ENCODE measurements at regions not wholly inside any gene's neighbourhood (a gene's known extent, or its start where the extent isn't known, plus 50 kb on each side); places are given as distances from the start of the nearest gene placed in this dataset.

DNA sequence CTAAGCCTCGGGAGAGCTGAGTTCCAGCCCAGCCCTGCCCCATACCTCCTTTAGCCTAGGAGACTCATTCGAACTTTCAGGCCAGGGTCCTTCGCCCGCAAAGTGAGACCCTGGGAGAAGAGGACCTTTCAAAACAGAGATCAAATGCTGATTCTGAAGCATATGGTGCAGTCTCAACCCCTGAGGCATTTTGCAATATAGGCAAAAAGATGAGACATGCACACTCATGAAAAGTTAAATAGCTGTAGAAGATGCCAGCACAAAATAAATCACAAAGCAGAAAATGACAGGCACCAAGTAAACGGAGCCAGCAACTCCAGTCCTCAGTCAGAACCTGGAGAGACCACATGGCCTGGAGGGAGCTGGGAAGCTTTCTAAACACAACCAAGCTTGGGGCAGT lies 542.7 kb upstream of the RAB6C start:
- POLR2A ChIA-PET: no interaction called here
- Histone ChIP-seq H3K79me2 (ENCODE audit: control insufficient read depth, insufficient read depth, low read length) (no peaks in the 10 kb centered on the region), H2AFZ (ENCODE audit: low read depth, low read length) (no peak overlapping the region), H3K27ac (ENCODE audit: insufficient read depth, low read depth, low read length) (no peak overlapping the region), H3K36me3 (ENCODE audit: control insufficient read depth in 2 of 2, extremely low read depth in 1 of 2, insufficient read depth in 2 of 2, low read length in 2 of 2) (no peaks in the 10 kb centered on the region), H3K4me3 (replicated peaks in 1 of 3; ENCODE audit: insufficient read depth in 1 of 3, low read depth in 1 of 3, low read length in 3 of 3) (no peak overlapping the region), H3K27me3 (ENCODE audit: control insufficient read depth in 2 of 2, insufficient read depth in 2 of 2, low read length in 2 of 2) (no peaks in the 10 kb centered on the region), H3K9me1 (replicated peaks; ENCODE audit: control insufficient read depth, extremely low read depth, insufficient read depth, low read length) (no peaks in the 10 kb centered on the region), H3K4me2 (ENCODE audit: insufficient read depth, low read length) (no peak overlapping the region), H3K4me1 (ENCODE audit: control insufficient read depth, extremely low read depth, insufficient read depth, low read length) (no peaks in the 10 kb centered on the region), H3K9ac (replicated peaks; ENCODE audit: extremely low read depth, insufficient read depth, low read length) (no peak overlapping the region), H4K20me1 (replicated peaks; ENCODE audit: control insufficient read depth, extremely low read depth, insufficient read depth, low read length) (no peaks in the 10 kb centered on the region), H3K9me3 (replicated peaks; ENCODE audit: control insufficient read depth, insufficient read depth, low read length) (peaks cover 2% of the 10 kb centered on the region)
- dilution Hi-C loops (cut with MboI; ENCODE audit: extremely low pct_ligation_motif_present, low sequenced_read_pairs): no loop called here
- FAIRE-seq (no peak), DNase-seq (ENCODE audit: low read depth, low spot score) (no peak)
- BruUV-seq (replicated peaks): no TSS peak
- TF ChIP-seq EZH2 (IDR thresholded peaks at IDR 0.05; ENCODE audit: borderline replicate concordance, low read depth, low read length, severe bottlenecking) (no peak), MYC (IDR thresholded peaks at IDR 0.05; ENCODE audit: low read depth, low read length) (no peak), POLR2A (IDR thresholded peaks at IDR 0.05; ENCODE audit: low read depth, low read length) (no peak), JUN (IDR thresholded peaks at IDR 0.05; ENCODE audit: borderline replicate concordance, insufficient read depth, insufficient read length, low read depth) (no peak), FOS (IDR thresholded peaks at IDR 0.05; ENCODE audit: borderline replicate concordance, insufficient read depth, low read length) (no peak), POLR2AphosphoS5 (IDR thresholded peaks at IDR 0.05; ENCODE audit: insufficient read depth, low read depth, low read length) (no peak), GATA2 (IDR thresholded peaks at IDR 0.05; ENCODE audit: insufficient read depth, insufficient read length, low read depth, low read length) (no peak)
- TF ChIP-seq, protein P1, sequence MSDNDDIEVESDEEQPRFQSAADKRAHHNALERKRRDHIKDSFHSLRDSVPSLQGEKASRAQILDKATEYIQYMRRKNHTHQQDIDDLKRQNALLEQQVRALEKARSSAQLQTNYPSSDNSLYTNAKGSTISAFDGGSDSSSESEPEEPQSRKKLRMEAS (IDR thresholded peaks at IDR 0.05; ENCODE audit: insufficient read depth, insufficient read length): no peak
- TF ChIP-seq, protein P2, sequence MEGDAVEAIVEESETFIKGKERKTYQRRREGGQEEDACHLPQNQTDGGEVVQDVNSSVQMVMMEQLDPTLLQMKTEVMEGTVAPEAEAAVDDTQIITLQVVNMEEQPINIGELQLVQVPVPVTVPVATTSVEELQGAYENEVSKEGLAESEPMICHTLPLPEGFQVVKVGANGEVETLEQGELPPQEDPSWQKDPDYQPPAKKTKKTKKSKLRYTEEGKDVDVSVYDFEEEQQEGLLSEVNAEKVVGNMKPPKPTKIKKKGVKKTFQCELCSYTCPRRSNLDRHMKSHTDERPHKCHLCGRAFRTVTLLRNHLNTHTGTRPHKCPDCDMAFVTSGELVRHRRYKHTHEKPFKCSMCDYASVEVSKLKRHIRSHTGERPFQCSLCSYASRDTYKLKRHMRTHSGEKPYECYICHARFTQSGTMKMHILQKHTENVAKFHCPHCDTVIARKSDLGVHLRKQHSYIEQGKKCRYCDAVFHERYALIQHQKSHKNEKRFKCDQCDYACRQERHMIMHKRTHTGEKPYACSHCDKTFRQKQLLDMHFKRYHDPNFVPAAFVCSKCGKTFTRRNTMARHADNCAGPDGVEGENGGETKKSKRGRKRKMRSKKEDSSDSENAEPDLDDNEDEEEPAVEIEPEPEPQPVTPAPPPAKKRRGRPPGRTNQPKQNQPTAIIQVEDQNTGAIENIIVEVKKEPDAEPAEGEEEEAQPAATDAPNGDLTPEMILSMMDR (IDR thresholded peaks at IDR 0.05; ENCODE audit: extremely low read depth in 1 of 2, insufficient read depth in 1 of 2, low read depth in 1 of 2, low read length in 2 of 2): no peak
- CTCF ChIA-PET: no interaction called here
- intact Hi-C loops (cut with micrococcal nuclease): no loop called here
